HepG2 (cell line): ENCODE measurements at regions not wholly inside any gene's neighbourhood (a gene's known extent, or its start where the extent isn't known, plus 50 kb on each side); places are given as distances from the start of the nearest gene placed in this dataset.

Experiments
- ATF7 ChIP-seq, 2 experiments: fragments of 450-650 bp in 1 of 2; sonication (generic) in 1 of 2; formaldehyde crosslinking in 1 of 2; IDR thresholded peaks; 2 replicates each; pipeline versions ENCODE4 v1.4.0 to v1.6.1; 2016 to 2020; ENCODE audit warnings: antibody characterized with exemption in 1 of 2, mild to moderate bottlenecking in 1 of 2, missing genetic modification reagents in 1 of 2
- ZBTB1 ChIP-seq: sonication (generic); formaldehyde crosslinking; IDR thresholded peaks from 2 replicates; pipeline ENCODE4 v1.4.0; 2020; ENCODE audit warnings: missing genetic modification reagents, borderline replicate concordance

DNA sequence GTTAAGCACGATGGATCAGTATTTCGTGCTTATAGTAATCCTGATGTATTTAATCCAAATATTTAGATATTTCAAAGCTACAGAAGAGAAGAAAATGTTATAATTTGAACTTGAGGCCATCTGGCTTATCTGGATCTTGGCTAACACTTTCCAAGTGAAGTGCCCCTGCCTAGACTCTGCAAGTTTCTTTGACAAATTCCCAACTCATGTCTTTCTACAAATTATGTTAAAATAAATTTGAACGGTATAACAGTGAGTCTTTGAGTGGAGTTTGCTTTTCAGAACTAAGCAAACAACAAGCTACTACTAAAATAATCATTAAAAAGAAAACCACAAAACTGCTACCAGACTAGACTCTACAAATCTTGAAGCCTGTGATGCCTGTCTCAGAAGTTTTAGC is 374.4 kb upstream of the PRICKLE1 start:
- TF ChIP-seq ATF7 (IDR thresholded peaks at IDR 0.05) (no peak), ATF7 (CRISPR knock-in tag; IDR thresholded peaks at IDR 0.05) (no peak), ZBTB1 (CRISPR knock-in tag) (no peak)
